ENCODE measurements at regions not wholly inside any gene's neighbourhood (a gene's known extent, or its start where the extent isn't known, plus 50 kb on each side); places are given as distances from the start of the nearest gene placed in this dataset.

DNA sequence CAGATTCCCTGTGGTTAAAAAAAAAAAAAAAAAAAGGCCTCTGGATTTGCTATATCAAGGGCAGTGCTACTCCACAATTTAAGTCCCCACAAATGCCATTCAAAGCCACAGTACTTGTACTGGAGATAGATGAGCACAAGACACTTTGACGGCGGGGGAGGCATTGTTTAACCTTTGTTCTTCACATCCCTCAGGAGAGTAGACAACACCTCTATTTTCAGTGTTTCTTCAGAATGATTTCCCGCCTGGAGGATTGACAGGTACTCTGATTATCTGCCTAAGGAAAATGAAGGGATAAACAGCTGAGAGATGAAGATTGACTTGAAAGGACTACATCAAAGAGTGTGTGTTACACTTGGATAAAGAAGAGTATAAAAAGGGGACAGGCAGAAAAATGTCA, 58.7 kb downstream of the OTOL1 start:
- FAIRE-seq = no peak

DNA sequence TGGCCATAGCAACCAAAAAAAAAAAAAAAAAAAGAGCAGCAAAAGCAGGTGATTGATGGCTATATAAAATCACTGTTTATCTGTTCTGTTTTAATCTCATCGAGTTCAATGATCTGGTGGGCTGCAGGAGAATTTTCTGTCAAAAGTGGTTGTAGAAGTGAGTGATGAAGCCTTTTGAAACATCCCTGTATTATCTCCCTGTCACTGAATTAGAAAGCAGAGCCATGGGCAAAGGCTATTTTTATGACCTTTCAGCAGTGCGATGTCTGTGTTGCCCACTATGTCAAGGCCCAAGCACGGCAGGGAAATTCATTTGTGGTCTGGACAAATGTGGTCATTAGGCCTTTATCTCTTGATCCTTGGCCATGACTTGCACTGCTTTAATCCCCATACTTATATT, 59.9 kb downstream of the OTOL1 start:
- FAIRE-seq = no peak

DNA sequence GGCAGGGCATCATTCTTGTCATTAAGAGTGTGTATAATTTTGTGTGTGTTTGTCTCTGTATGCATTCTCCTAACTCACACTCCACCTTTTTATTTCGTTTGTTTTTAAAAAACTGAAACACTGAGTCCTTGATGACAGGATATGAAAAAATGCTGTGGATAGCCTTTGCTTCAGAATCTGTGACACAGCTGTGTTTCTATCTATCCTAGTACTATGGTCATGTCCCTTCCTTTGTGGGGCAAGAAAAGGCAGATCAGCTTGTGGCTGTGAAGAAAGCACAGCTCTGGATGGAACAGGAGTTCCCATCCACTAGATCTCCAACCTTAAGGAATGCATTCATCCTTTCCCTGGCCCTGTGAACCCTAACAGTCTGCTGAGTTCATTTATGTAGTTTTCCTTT, 60.3 kb downstream of the OTOL1 start:
- FAIRE-seq = no peak

DNA sequence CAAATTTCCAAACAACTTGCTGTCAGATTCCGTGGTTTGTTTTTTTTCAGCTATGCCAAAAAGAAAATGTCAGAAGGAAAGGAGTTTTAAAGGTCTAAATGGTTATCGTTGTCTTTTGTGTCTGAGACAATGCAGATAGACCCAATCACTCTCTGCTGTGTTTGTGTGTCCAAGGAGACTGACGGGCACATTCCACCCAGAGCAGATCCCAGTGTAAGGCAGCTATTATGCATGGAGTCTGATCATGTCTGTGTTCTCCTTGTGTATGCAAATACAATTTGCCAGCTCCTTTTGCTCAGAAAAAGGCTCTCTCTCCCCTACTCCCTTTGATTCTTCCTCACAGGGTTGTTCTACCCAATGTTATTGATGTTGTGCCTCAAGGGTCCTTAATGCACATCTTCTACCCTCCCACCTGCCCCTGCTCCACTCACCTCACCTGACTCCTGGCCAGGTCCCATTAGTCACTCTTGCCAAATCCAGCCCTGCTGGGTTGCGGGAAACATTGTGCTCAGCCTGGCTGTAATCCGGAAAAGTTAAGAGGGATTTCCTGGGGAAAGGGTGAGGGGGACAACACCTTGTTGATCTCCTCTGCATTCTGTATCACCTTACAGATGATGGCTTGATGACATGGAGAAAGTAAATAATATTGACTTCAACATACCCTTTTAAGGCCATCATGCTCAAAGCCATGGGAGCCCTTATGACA, 61.0 kb downstream of the OTOL1 start:
- no peak for FAIRE-seq

DNA sequence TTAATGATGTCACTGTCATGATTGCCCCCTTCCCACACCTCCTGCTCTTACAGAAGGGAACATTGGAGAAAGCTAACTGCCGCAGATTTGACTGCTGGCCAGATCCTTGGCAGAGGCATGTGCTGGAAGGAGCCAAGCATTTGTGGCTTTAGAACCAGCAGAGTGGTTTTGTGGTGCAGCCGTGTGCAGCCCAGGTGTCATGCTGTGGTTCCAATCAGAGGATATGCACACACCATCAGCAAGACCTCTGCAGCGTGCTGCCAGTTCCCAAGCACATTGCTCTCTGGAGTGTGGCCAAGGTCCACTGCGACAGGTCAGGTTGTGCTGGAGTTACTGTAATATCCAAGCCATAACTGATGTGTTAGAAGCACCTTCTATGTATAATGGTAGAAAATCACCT, 61.6 kb downstream of the OTOL1 start:
- no peak for FAIRE-seq

DNA sequence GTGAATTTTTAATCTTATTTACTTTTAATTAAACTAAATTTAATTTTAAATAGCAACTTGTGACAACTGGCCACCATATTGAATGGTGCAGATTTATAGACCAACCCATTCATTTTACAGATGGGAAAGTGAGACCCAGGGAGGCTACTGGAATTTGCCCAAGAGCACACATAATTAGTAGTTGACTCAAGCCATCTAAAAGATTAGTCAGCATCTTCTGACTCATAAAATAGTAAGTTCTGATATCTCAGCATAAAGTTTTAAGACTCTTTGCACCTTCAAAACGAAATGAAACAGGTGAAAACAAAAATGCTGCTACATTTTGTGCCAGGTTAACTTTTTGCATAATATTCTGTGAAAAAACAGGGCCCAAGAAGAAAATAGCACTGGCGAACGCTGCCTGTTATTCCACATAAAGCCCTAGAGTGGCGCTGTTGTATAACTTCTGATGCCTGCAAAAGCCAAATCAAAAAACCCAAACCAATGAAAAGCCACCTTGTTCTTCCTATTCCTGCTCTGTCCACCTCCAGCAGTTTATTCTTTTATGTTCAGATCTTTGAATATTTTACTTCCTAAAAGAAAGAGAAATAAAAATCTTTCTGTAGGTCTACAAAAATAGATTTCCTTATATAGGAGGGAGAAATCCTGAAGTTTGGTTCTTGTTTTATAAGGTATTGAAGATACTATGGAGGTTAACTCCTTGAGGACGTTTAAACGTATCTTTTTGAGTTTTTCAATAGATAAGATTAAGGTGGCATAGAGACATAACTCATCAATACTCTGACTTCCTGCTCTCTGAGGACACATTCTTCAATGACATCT, 62.8 kb downstream of the OTOL1 start:
- FAIRE-seq = peak; percentile 38

DNA sequence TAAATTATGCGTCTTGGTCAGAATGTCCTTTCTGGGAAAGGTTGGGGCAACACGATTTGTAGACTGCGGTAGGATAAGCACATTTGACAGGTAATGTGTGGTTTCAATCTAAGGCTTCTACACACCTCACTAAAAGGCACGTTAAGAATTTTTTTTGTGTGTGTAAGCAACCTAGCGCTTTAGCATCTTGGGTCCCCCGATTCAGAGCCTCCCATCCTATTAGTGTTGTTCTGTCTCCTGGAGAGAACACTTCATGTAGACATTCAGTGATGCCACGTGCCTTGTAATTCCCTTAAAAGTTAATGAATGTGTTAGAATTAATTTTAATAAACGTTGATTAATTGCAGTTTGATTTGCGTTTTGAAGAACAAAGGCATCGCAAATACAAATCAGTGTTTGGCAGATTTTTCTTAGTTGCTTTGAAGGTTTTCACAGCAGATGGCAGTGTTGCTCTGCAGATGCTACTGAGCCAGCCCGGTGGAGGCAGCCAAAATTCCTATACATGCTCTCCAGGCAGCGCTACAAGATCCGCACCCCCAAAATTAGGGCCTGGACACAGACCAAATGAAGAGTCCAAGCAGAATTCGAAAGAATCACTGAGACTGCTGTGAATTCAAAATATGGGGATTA, 63.5 kb downstream of the OTOL1 start:
- no peak for FAIRE-seq

DNA sequence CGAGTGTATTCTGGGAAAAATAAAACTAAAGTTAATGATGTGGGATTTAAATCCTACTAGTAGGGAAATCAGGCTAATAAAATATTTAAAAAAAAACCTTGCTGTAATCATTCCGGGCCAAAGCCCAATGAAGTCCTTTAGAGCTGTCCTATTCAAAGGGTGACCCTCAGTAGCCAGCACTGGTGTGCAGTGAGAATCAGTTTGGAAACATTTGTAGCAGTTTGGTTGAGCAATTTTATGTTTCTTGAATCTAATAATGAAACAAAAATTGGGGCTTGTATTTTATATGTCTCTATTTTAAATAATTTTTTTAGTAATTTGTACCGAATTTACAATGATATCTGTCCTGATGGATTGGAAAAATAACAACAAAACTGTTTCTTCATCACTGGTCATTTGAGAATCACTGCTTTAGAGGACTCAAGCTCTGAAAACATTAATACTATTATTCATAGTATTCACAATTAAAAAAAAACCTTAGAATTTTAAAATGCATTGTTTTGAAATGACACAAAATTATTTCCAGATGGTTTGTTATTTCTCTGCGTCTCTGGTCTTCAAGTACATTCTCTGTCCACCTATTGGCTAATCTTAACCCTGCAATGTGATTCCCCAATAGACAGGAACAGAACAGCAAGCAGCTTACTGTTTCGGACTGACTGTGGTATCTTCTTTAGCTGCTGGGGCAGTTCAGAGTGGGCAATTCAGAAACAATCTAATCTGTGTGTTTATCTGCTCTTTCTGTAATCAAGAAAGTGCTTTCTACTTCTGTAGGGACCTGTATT, 71.2 kb downstream of the OTOL1 start:
- FAIRE-seq = no peak

DNA sequence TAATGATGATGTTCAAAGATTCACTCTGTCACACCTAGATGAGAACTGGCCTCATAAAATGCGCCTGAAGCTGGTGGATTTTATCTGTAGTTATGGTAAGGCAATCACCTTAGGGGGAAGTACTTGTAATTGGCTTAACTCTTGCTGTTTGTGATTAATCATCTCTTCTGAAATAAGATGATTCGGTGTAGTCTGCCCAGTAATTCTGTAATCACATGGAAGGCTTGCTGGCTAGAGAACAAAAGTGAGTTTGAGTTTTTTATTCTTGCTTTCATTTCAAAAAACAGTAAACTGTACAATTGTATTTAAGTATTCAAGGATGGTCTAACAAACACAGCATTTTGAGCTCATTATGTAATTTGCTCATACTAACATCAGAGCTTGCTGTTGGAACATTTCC, 72.1 kb downstream of the OTOL1 start:
- no peak for FAIRE-seq

DNA sequence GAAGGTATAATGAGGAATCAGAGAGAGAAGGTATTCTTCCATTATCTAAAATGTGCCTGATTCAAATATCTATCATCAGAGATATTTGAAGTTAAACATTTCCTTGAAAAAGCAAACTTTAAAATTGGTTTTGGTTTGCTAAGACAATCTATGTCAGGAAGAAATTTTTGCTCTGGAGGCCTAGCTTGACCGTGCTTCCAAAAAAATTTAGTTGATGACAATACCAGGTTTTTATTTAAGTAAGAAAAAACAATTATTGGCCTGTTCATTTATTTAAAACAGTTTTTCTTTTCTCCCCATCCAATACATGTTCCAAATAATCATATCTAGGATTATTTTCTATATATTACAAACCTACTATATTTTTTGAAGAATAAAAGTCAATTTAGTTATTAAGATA, 75.3 kb downstream of the OTOL1 start:
- no peak for FAIRE-seq

DNA sequence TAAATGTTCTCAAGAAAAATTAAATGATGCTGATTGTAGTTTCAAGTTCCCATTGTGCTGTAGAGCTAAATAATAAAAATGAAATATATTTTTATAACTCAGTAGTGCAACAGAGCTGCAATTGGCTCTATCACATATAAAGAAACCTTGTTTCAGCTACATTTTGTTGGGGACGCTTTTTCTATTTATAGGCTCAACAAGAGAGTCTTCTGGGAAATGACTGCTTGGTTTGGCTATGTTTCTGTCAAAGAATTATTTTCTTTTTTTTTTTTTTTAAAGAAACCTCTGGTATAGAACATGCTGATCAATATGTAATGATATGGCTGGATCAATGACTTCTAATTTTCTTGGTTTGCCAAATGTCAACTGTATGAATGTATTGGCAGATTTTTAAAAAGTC, 76.5 kb downstream of the OTOL1 start:
- FAIRE-seq = no peak

DNA sequence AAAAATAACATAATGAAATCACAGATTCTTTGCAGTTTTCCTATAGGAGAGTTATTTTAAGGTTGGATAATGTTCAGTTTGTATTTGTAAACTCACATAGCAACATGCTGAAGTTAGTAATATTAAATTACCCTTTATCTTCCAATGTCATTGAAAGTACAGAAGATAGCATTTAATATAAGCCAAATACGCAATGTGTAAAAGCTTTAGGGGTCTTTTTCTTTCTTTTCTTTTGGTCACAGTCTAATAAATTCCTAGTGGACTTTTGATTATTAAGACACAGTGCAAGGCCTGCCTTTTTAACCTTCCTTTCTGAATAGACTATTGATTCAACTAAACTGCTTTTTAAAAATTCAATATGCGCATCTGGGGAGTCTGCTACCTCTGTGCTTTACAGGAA, 79.3 kb downstream of the OTOL1 start:
- FAIRE-seq = no peak

DNA sequence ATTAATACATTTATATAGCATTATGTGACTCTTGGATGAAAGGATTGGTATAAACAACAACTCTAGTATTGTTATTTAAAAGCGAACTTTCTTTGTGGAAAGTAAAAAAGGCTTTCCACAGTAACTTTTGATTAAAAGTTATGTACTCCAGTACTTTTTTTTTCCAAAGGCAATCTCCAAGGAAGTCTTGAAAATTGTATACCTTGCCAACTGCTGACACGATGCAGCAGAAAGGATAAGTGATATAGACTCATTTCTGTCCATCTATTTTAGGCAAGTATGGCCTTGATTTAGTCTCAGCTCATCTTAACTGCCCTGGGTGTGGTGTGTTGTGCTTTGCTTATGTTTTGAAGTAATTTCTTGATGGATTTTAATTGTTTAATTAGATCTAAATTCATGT, 79.7 kb downstream of the OTOL1 start:
- FAIRE-seq = no peak

DNA sequence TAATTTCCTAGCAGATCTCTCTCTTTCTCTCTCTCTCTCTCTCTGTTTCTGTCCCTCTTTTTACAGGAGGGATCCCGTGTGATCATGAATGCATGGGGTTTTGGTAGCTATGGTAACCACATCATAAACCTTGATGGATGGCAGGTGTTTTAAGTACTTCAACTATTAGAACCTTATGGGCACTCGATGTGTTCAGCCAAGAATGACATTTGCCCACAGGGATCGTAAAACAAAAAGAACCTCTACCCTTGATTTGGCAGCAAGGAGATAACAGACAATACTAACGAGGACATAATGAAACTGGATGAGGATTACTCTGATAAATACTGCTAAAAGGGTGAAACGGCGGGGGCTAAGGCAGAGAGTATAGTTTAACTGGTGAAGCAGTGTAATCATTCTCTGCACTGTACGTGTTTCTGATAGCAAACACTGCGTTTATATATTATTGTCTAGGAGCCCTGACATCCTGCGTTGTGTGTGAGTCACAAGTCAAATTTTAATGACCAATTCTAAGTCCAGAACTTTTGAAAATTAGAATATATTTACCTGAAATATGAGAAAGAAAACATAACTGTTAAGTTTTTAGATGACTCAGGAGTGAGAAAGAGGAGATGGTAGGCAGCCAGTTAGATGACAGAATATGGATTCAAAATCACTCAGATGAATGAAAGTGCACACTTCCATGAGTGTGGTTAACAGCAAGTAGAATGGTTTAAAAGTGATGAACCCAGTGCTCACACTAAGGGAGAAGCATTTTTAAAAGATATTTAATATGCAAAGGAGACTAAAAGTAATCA, 80.3 kb downstream of the OTOL1 start:
- FAIRE-seq = no peak

DNA sequence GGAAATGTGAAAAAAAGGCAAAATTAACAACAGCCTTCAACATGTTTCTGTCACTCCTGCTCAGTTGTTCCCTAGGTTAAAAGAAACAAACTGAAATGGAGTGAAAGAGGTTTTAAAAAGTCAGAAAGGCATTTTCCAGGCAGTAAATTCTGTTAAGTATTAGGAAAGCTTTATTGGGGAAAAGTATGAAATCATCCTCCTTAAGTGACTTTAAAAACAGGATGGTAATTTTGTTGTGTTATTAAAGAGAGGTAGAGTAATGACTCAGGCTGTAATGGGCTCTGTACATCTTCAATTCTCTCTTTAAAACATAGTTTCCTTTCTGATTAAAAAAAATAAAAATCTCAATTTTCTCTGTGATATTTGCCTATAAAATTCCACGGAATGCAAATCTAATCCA, 81.1 kb downstream of the OTOL1 start:
- no peak for FAIRE-seq

DNA sequence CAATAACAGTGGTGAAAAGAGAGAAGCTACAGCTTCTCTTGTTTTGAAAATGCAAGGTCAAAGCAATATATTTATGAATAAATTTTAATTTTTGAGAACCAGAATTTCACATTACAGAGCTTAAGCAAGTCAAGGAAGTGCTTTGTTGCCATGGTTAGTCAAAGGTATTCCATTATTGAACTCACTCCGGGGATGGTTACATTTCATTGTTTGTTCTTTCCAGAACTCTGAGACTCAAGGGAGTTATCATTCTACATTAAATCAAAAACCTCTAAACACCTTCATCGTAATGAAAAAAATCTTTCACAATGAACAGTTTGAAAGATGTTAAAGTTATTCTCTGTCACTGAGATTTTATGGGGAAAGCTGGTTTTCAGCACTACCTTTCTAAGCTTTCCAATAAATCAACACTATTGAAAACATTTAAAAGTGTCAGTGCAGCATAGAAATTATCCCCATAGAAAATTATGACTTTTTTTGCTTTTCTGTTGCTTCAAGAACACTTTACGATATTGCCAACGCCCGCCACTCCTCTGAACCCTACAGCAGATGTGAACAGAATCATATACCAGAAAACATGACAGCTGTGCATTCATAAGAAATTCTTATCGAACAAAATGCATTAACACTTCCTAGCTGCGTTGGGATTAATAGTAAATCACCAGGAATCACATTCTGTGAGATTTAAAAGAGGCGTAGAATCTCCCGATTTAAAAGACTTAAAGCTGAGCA, 83.0 kb downstream of the OTOL1 start:
- FAIRE-seq = no peak

DNA sequence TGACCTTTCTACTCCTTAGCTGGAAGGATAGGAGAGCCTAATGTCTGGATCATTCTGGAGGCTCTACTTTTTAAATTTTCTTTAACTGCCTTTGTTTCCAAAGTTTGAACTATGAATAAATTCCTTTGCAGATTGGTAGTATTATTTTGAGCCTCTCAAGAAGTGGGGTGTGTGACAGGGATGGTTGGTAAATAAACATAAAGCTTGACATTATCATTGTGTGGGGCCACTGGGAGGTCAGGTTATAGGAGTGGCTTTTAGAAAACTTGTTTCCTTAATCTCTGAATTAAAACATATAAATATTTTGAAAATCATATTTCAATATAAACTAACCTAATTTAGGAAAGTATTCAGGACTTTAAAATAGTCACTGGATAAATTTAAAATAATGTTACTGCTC, 89.3 kb downstream of the OTOL1 start:
- no peak for FAIRE-seq

DNA sequence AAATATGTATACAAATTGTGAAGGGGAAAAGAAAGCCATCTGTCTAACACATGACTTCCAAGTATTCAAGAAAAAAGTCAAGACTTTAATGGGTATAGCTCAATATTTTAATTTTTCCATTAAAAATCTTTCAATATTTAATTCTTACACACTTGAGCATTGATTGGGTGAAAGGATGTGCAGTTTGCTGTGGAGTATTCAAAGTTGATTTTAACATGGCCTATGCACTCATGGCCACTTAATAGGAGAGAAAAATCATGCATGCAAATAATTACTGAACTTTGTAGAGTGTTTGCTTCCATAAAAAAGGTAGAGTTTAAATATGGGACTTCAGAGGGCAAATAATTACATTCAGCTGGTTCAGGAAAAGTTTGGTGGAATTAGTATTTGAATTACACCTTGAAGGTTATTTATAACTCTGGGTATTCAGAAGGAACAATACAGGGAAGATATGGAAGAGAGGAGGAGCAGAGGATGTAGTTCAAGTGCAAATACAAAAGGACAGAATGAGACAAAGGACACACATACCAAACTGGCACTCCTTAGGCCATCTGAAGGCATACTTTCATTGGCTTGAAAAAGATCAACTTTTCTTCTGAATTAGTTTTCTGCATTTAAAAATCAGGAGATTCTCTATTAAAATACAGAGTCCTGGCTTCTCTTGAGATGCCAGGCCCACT, 90.1 kb downstream of the OTOL1 start:
- no peak for FAIRE-seq

DNA sequence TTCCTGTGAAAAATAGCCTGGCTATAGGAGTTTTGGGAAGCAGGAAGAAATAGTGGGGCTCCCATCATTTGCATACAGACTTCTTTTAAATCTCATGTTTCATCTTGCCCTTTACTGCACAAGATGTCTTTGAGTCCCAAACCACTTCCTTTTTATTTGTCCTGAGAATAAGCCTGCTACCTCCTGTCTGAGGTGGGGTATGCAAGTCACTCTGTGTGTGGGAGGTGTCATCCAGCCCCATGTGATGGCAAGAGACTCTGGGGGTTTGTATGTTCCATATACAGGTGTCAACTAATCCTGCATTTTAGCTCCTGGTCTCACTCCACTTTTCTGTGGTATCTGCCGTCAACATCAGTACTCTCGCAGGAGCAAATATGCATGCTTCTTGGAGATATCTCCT, 102.0 kb downstream of the OTOL1 start:
- no peak for FAIRE-seq

DNA sequence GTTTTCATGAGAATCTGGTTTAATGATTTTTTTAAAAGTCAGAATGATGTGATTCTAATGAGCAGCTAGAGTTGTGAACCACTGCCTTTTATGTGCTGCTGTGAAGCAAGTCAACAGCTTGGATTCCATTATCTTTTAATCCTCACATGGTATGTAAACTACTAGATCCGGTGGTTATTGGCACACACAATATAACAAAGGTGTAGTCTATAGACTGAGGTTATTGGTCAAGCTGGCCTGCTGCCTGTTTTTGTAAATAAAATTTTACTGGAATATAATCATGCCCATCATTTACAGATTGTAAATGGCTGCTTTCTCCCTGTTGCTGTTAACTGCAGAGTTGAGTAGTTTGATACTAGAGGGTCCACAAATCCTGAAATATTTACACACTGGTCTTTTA, 103.1 kb downstream of the OTOL1 start:
- FAIRE-seq = no peak

DNA sequence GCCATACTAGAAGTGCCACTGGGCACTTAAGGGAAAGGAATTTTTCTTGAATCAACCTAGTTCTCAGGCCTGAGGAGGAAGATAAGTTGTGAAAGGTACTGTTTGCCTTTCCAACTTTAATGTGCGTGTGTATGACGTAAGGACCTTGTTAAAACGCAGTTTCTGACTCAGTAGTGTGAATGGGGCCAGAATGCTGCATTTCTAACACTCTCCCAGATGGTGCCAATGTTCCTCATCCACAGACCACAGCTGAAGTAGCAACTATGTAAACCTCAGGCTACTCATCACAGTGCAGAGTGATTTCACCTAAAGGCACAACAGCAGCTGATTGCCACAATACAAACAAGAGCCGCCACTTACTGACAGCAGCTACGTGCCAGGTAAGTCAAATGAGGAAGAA, 103.6 kb downstream of the OTOL1 start:
- FAIRE-seq = no peak

All from islet of Langerhans (tissue), 1 donor.